H1 (cell line): ENCODE measurements at regions not wholly inside any gene's neighbourhood (a gene's known extent, or its start where the extent isn't known, plus 50 kb on each side); places are given as distances from the start of the nearest gene placed in this dataset.

ENCODE experiments used
- CTCF ChIA-PET: fragments of 300-600 bp; sonication (Branson Sonifier 250); formaldehyde crosslinking; loops from one replicate; lab custom pipeline; 2021; ENCODE audit not compliant: partially characterized antibody; lab: Charles Lee
- POLR2A ChIA-PET: fragments of 300-600 bp; sonication (Branson Sonifier 250); formaldehyde crosslinking; loops from one replicate; lab custom pipeline; 2021; ENCODE audit warnings: inconsistent platforms; ENCODE audit not compliant: partially characterized antibody; lab: Charles Lee
- DNase-seq, 2 experiments: peaks; one replicate each; pipeline versions ENCODE4 v3.0.0 to v3.0.0-alpha.2; 2010 to 2022; ENCODE audit warnings: low spot score in 2 of 2, low read depth in 1 of 2, mixed read lengths in 1 of 2
- FAIRE-seq: peaks from 2 replicates; lab custom pipeline; 2011; peaks lifted over from hg19 to GRCh38; lab: Jason Lieb, UNC
- H2AFZ ChIP-seq: 2 replicates; pipeline ENCODE4 v1.8.1; 2012; ENCODE audit warnings: low read length, inconsistent platforms
- H2AK5ac ChIP-seq: 2 replicates; pipeline ENCODE4 v1.6.1; 2013; ENCODE audit warnings: low read depth, low read length
- H2BK120ac ChIP-seq: replicated peaks from 2 replicates; pipeline ENCODE3; 2013; ENCODE audit warnings: low read depth, low read length, inconsistent platforms
- H2BK12ac ChIP-seq: 2 replicates; pipeline ENCODE4 v1.6.1; 2013; ENCODE audit warnings: low read depth, low read length
- H2BK15ac ChIP-seq: 2 replicates; pipeline ENCODE4 v1.6.1; 2013; ENCODE audit warnings: low read length
- H2BK20ac ChIP-seq: 2 replicates; pipeline ENCODE4 v1.6.1; 2013; ENCODE audit warnings: low read length
- H2BK5ac ChIP-seq: 2 replicates; pipeline ENCODE4 v1.6.1; 2013; ENCODE audit warnings: low read depth, low read length
- H3K14ac ChIP-seq: 2 replicates; pipeline ENCODE4 v1.6.1; 2013; ENCODE audit warnings: inconsistent platforms; ENCODE audit not compliant: insufficient read length
- H3K18ac ChIP-seq: 2 replicates; pipeline ENCODE4 v1.6.1; 2013; ENCODE audit warnings: low read length; ENCODE audit errors: extremely low read depth
- H3K23ac ChIP-seq: 2 replicates; pipeline ENCODE4 v1.6.1; 2013; ENCODE audit warnings: inconsistent platforms; ENCODE audit not compliant: insufficient read length
- H3K23me2 ChIP-seq: 2 replicates; pipeline ENCODE4 v1.6.1; 2013; ENCODE audit warnings: low read depth, low read length
- H3K27ac ChIP-seq: 2 replicates; pipeline ENCODE4 v1.6.1; 2011; ENCODE audit warnings: low read depth, low read length, inconsistent platforms
- H3K27me3 ChIP-seq, 4 experiments: replicated peaks in 1 of 4; 1 replicate in 1 of 4; 2 replicates in 3 of 4; pipeline versions ENCODE4 v1.6.1 to v1.8.1; 2011 to 2013; ENCODE audit warnings: low read length in 3 of 4, mild to moderate bottlenecking in 3 of 4, inconsistent platforms in 2 of 4, mixed read lengths in 2 of 4, moderate library complexity in 1 of 4; ENCODE audit not compliant: control insufficient read depth in 3 of 4, insufficient read depth in 3 of 4; ENCODE audit errors: extremely low read depth in 1 of 4
- H3K36me3 ChIP-seq, 4 experiments: 2 replicates each; pipeline versions ENCODE4 v1.6.1 to v1.8.1; 2011 to 2013; ENCODE audit warnings: mild to moderate bottlenecking in 4 of 4, low read length in 3 of 4, moderate library complexity in 2 of 4, control low read depth in 1 of 4, inconsistent platforms in 1 of 4; ENCODE audit not compliant: insufficient read depth in 4 of 4, control insufficient read depth in 2 of 4
- H3K4ac ChIP-seq: replicated peaks from 2 replicates; pipeline ENCODE3; 2013; ENCODE audit warnings: low read length, low read depth, mixed read lengths, inconsistent platforms; ENCODE audit not compliant: insufficient read length
- H3K4me1 ChIP-seq, 4 experiments: replicated peaks in 1 of 4; 1 replicate in 1 of 4; 2 replicates in 3 of 4; pipeline versions ENCODE4 v1.6.1 to v1.8.1; 2011 to 2013; ENCODE audit warnings: low read length in 3 of 4, inconsistent platforms in 2 of 4, mixed read lengths in 1 of 4; ENCODE audit not compliant: insufficient read depth in 4 of 4, control insufficient read depth in 3 of 4
- H3K4me2 ChIP-seq, 2 experiments: 2 replicates each; pipeline versions ENCODE4 v1.6.1 to v1.8.1; 2011 to 2013; ENCODE audit warnings: low read depth in 2 of 2, low read length in 2 of 2, control low read depth in 1 of 2, inconsistent platforms in 1 of 2, mild to moderate bottlenecking in 1 of 2; ENCODE audit not compliant: insufficient read depth in 1 of 2
- H3K4me3 ChIP-seq, 4 experiments: fragments of 200-600, 300-600 bp in 1 of 4; sonication (generic), shearing (Covaris generic), sonication (Bioruptor Twin) in 1 of 4; 2 replicates each; pipeline versions ENCODE4 v1.5.1 to v1.8.1; 2011 to 2016; ENCODE audit warnings: low read length in 4 of 4, low read depth in 3 of 4, control low read depth in 2 of 4, inconsistent platforms in 2 of 4, mild to moderate bottlenecking in 2 of 4, mixed read lengths in 1 of 4, moderate library complexity in 1 of 4; ENCODE audit not compliant: insufficient read depth in 2 of 4; ENCODE audit errors: extremely low read depth in 1 of 4
- H3K56ac ChIP-seq: replicated peaks from 2 replicates; pipeline ENCODE3; 2013; ENCODE audit warnings: low read depth, mild to moderate bottlenecking, mixed read lengths, low read length, inconsistent platforms; ENCODE audit not compliant: insufficient read length
- H3K79me1 ChIP-seq: 2 replicates; pipeline ENCODE4 v1.6.1; 2013; ENCODE audit warnings: low read depth, low read length, control low read depth
- H3K79me2 ChIP-seq, 2 experiments: 2 replicates each; pipeline versions ENCODE4 v1.6.1 to v1.8.1; 2012 to 2013; ENCODE audit warnings: low read length in 2 of 2, mild to moderate bottlenecking in 2 of 2, inconsistent platforms in 1 of 2; ENCODE audit not compliant: insufficient read depth in 2 of 2, control insufficient read depth in 1 of 2
- H3K9ac ChIP-seq, 4 experiments: replicated peaks in 1 of 4; 1 replicate in 1 of 4; 2 replicates in 3 of 4; pipeline versions ENCODE4 v1.6.1 to v1.8.1; 2011 to 2013; ENCODE audit warnings: low read depth in 3 of 4, low read length in 3 of 4, control low read depth in 2 of 4, mild to moderate bottlenecking in 2 of 4, moderate library complexity in 2 of 4, inconsistent platforms in 1 of 4; ENCODE audit errors: extremely low read depth in 1 of 4
- H3K9me3 ChIP-seq, 2 experiments: 2 replicates each; pipeline versions ENCODE4 v1.6.1 to v1.8.1; 2012 to 2013; ENCODE audit warnings: mild to moderate bottlenecking in 2 of 2, moderate library complexity in 2 of 2, control low read depth in 1 of 2, inconsistent platforms in 1 of 2, low read depth in 1 of 2, low read length in 1 of 2, mixed read lengths in 1 of 2; ENCODE audit not compliant: insufficient read depth in 2 of 2
- H4K20me1 ChIP-seq, 2 experiments: replicated peaks in 1 of 2; 2 replicates each; pipeline versions ENCODE3 to v1.8.1; 2011 to 2013; ENCODE audit warnings: inconsistent platforms in 2 of 2, low read length in 2 of 2, mild to moderate bottlenecking in 1 of 2; ENCODE audit not compliant: insufficient read depth in 2 of 2, control insufficient read depth in 1 of 2
- H4K5ac ChIP-seq: 2 replicates; pipeline ENCODE4 v1.6.1; 2013; ENCODE audit warnings: low read length, low read depth, mixed read lengths, inconsistent platforms; ENCODE audit not compliant: insufficient read length
- H4K8ac ChIP-seq: 2 replicates; pipeline ENCODE4 v1.8.0; 2013; ENCODE audit warnings: mild to moderate bottlenecking, moderate library complexity, low read length, inconsistent platforms; ENCODE audit not compliant: insufficient read depth; ENCODE audit errors: extremely low read depth
- H4K91ac ChIP-seq: replicated peaks from 2 replicates; pipeline ENCODE3; 2013; ENCODE audit warnings: low read length, mixed read lengths, inconsistent platforms; ENCODE audit not compliant: insufficient read length
- HDAC6 ChIP-seq: IDR thresholded peaks from one replicate; pipeline ENCODE4 v1.7.1; 2012; ENCODE audit warnings: low read depth, mild to moderate bottlenecking, inconsistent platforms, low read length, moderate library complexity
- SP4 ChIP-seq: IDR thresholded peaks from 2 replicates; pipeline ENCODE4 v1.6.1; 2012; ENCODE audit warnings: low read length, inconsistent platforms
- TAF1 ChIP-seq: IDR thresholded peaks from 2 replicates; pipeline ENCODE4 v1.6.1; 2011; ENCODE audit warnings: mild to moderate bottlenecking, low read depth, low read length
- WGBS, 2 experiments: shearing (Covaris generic) in 1 of 2; methylation state at CpG; one replicate each; pipeline versions ENCODE4 v1.1.6 to v1.1.7; 2013 to 2015; ENCODE audit warnings: low lambda C conversion rate in 2 of 2, mixed read lengths in 2 of 2, inconsistent platforms in 1 of 2, low coverage in 1 of 2, missing lambda C conversion rate in 1 of 2; ENCODE audit not compliant: insufficient replicate concordance in 2 of 2, insufficient coverage in 1 of 2, insufficient read length in 1 of 2; ENCODE audit errors: extremely low coverage in 1 of 2, missing lambda C conversion rate in 1 of 2; 5-methylcytosine and 5-hydroxymethylcytosine counted together

- no peaks in the 10 kb centered on the region for H4K20me1 ChIP-seq
- no peak overlapping the region for H2AK5ac ChIP-seq
- no peak overlapping the region for H3K23ac ChIP-seq
- peak overlapping the region; percentile 16; the same call in 1 of the 2 replicates for H2AFZ ChIP-seq
- no peak overlapping the region for H2BK15ac ChIP-seq
- no peaks in the 10 kb centered on the region for H3K27me3 ChIP-seq
- DNase-seq (no peak), FAIRE-seq (no peak)
- no peak overlapping the region for H2BK20ac ChIP-seq
- H2BK120ac ChIP-seq, result no peak overlapping the region
- peaks cover 2 to 5% of the 10 kb centered on the region in 2 experiments; a peak in 2 of 4 replicates for H3K9me3 ChIP-seq
- H2BK12ac ChIP-seq, result no peak overlapping the region
- H3K56ac ChIP-seq, result no peak overlapping the region
- H3K4me1 ChIP-seq, result peaks cover 0 to 3% (median 1%) of the 10 kb centered on the region in 4 experiments; a peak in 2 of 7 replicates
- no peak overlapping the region for H3K27ac ChIP-seq
- no peak overlapping the region for H3K4me3 ChIP-seq
- 72% methylated on average over 6 of the region's 6 CpGs; no CpG with 5 or more reads in 1 of the 2 experiments for WGBS, 2 experiments
- no peak overlapping the region for H3K4ac ChIP-seq
- ChIA-PET CTCF (interaction anchor here (1.3 to 1.4 kb wide), 2 partner anchors 11 to 385 kb away, joined by 3 read pairs; no protein-coding TSS in a partner anchor), POLR2A (no interaction called here)
- H3K79me2 ChIP-seq, result no peaks in the 10 kb centered on the region
- H3K23me2 ChIP-seq, result no peaks in the 10 kb centered on the region
- H4K8ac ChIP-seq, result no peak overlapping the region
- no peak overlapping the region for H3K9ac ChIP-seq
- H3K36me3 ChIP-seq, result no peaks in the 10 kb centered on the region
- no peaks in the 10 kb centered on the region for H3K79me1 ChIP-seq
- TF ChIP-seq HDAC6, result no peak
- TF ChIP-seq TAF1, result no peak
- no peak for TF ChIP-seq SP4
- no peak overlapping the region for H2BK5ac ChIP-seq
- H4K91ac ChIP-seq, result no peak overlapping the region
- no peak overlapping the region for H3K14ac ChIP-seq
- H3K4me2 ChIP-seq, result no peak overlapping the region
- H4K5ac ChIP-seq, result no peak overlapping the region
- H3K18ac ChIP-seq, result no peak overlapping the region
Observed at GRCh38 chr21:38721055-38721454, 84.7 kb upstream of the ETS2 start.
